ENCODE measurements at regions not wholly inside any gene's neighbourhood (a gene's known extent, or its start where the extent isn't known, plus 50 kb on each side); places are given as distances from the start of the nearest gene placed in this dataset.

DNA sequence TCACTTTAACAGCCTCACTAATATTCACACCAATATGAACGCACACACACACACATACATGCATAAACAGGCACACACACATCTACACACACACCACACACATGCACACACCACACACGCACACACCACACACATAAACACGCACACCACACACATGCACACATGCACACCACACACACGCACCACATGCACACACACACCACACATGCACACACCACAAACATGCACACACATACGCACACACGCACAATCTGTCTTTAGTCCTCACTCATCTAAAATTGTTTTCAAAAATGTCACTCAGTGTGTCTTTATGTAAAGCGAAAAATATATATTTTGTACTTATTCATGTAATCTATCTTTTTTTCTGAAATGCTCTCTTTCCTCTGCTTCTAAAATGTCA is 158.1 kb upstream of the SGCG start:
- ChIA-PET POLR2A (no interaction called here), RAD21 (ENCODE audit: low non-redundant PET in 1 of 2, low total read pairs in 2 of 2, uncharacterized antibody in 2 of 2, unreplicated experiment in 2 of 2) (no interaction called here), CTCF (no interaction called here)
- Histone ChIP-seq H3K9me3 (ENCODE audit: control insufficient read depth in 1 of 2, insufficient read depth in 1 of 2, low read depth in 1 of 2, low read length in 2 of 2) (no peaks in the 10 kb centered on the region), H3K4me3 (replicated peaks in 1 of 2; ENCODE audit: low read depth in 1 of 2, low read length in 2 of 2) (no peak overlapping the region), H4K20me1 (ENCODE audit: insufficient read depth) (no peaks in the 10 kb centered on the region), H3K27ac (ENCODE audit: low read depth, low read length) (no peak overlapping the region), H3K4me1 (ENCODE audit: control insufficient read depth in 1 of 2, insufficient read depth in 2 of 2, low read length in 2 of 2) (no peaks in the 10 kb centered on the region), H3K79me2 (ENCODE audit: insufficient read depth, low read length) (no peaks in the 10 kb centered on the region), H3K9ac (ENCODE audit: low read length) (no peak overlapping the region), H2AFZ (ENCODE audit: low read depth, low read length, poor library complexity, severe bottlenecking) (no peak overlapping the region), H3K9me2 (ENCODE audit: insufficient read depth) (no peaks in the 10 kb centered on the region), H3K27me3 (ENCODE audit: insufficient read depth, low read length) (no peaks in the 10 kb centered on the region), H3K4me2 (ENCODE audit: low read length) (no peak overlapping the region), H3K36me3 (ENCODE audit: control insufficient read depth in 1 of 2, insufficient read depth in 2 of 2, low read length in 2 of 2) (no peaks in the 10 kb centered on the region)
- no TSS peak for BruUV-seq (replicated peaks)
- ATAC-seq (no peak), DNase-seq (ENCODE audit: low read depth, low spot score) (no peak)
- TF ChIP-seq, protein P1, sequence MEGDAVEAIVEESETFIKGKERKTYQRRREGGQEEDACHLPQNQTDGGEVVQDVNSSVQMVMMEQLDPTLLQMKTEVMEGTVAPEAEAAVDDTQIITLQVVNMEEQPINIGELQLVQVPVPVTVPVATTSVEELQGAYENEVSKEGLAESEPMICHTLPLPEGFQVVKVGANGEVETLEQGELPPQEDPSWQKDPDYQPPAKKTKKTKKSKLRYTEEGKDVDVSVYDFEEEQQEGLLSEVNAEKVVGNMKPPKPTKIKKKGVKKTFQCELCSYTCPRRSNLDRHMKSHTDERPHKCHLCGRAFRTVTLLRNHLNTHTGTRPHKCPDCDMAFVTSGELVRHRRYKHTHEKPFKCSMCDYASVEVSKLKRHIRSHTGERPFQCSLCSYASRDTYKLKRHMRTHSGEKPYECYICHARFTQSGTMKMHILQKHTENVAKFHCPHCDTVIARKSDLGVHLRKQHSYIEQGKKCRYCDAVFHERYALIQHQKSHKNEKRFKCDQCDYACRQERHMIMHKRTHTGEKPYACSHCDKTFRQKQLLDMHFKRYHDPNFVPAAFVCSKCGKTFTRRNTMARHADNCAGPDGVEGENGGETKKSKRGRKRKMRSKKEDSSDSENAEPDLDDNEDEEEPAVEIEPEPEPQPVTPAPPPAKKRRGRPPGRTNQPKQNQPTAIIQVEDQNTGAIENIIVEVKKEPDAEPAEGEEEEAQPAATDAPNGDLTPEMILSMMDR (IDR thresholded peaks at IDR 0.05 in 2 of 3, conservative IDR thresholded peaks at IDR 0.05 in 1 of 3; ENCODE audit: borderline replicate concordance in 1 of 3, insufficient read depth in 1 of 3, low read depth in 2 of 3, low read length in 2 of 3): no peak
- TF ChIP-seq, protein P2, sequence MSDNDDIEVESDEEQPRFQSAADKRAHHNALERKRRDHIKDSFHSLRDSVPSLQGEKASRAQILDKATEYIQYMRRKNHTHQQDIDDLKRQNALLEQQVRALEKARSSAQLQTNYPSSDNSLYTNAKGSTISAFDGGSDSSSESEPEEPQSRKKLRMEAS (IDR thresholded peaks at IDR 0.05): no peak
- no peak for TF ChIP-seq POLR2AphosphoS5 (IDR thresholded peaks at IDR 0.05; ENCODE audit: low read depth, low read length)
- no peak for TF ChIP-seq CBX3 (IDR thresholded peaks at IDR 0.05; ENCODE audit: low read depth)
- TF ChIP-seq, protein P3, sequence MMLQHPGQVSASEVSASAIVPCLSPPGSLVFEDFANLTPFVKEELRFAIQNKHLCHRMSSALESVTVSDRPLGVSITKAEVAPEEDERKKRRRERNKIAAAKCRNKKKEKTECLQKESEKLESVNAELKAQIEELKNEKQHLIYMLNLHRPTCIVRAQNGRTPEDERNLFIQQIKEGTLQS (IDR thresholded peaks at IDR 0.05): no peak
- TF ChIP-seq, protein P4, sequence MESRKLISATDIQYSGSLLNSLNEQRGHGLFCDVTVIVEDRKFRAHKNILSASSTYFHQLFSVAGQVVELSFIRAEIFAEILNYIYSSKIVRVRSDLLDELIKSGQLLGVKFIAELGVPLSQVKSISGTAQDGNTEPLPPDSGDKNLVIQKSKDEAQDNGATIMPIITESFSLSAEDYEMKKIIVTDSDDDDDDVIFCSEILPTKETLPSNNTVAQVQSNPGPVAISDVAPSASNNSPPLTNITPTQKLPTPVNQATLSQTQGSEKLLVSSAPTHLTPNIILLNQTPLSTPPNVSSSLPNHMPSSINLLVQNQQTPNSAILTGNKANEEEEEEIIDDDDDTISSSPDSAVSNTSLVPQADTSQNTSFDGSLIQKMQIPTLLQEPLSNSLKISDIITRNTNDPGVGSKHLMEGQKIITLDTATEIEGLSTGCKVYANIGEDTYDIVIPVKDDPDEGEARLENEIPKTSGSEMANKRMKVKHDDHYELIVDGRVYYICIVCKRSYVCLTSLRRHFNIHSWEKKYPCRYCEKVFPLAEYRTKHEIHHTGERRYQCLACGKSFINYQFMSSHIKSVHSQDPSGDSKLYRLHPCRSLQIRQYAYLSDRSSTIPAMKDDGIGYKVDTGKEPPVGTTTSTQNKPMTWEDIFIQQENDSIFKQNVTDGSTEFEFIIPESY (IDR thresholded peaks at IDR 0.05; ENCODE audit: extremely low read depth, insufficient replicate concordance, low read length): no peak
- TF ChIP-seq YY1 (IDR thresholded peaks at IDR 0.05; ENCODE audit: extremely low read depth, insufficient replicate concordance, low read depth, low read length): no peak
- TF ChIP-seq RAD21 (IDR thresholded peaks at IDR 0.05; ENCODE audit: low read depth): no peak
- intact Hi-C loops (cut with micrococcal nuclease): loop anchor here (10.0 kb wide), 1 partner anchor 78 kb away; no protein-coding TSS in a partner anchor

Data from HCT116 (cell line).